Endothelial cell of umbilical vein (primary cell): ENCODE measurements at regions not wholly inside any gene's neighbourhood (a gene's known extent, or its start where the extent isn't known, plus 50 kb on each side); places are given as distances from the start of the nearest gene placed in this dataset.

Experiments
- BruUV-seq: library from RNA; stranded (reverse); fragments of 400-500 nt; replicated peaks from 2 replicates; lab custom pipeline; 2021; lab: Mats Ljungman, UMichigan
- CTCF ChIA-PET: fragments of 300-600, 350-600 bp; sonication (Branson Sonifier 250); formaldehyde crosslinking; loops from one replicate; lab custom pipeline; 2021; ENCODE audit warnings: antibody characterized with exemption, inconsistent platforms; lab: Charles Lee
- POLR2A ChIA-PET: fragments of 300-600, 350-600 bp; sonication (Branson Sonifier 250); formaldehyde crosslinking; loops from one replicate; lab custom pipeline; 2021; ENCODE audit warnings: antibody characterized with exemption, inconsistent platforms; lab: Charles Lee
- DNase-seq: peaks from one replicate; pipeline ENCODE4 v3.0.0-alpha.2; 2011; ENCODE audit warnings: low read depth, low spot score
- FAIRE-seq: peaks from 2 replicates; lab custom pipeline; 2011; peaks lifted over from hg19 to GRCh38; lab: Jason Lieb, UNC
- H2AFZ ChIP-seq: 2 replicates; pipeline ENCODE4 v1.6.0; 2012; ENCODE audit warnings: low read depth, low read length, control low read depth, inconsistent platforms
- H3K27ac ChIP-seq: 2 replicates; pipeline ENCODE4 v1.5.1; 2011; ENCODE audit warnings: low read depth, mild to moderate bottlenecking, control low read depth, low read length, moderate library complexity; ENCODE audit not compliant: insufficient read depth
- H3K27me3 ChIP-seq, 2 experiments: 2 replicates each; pipeline versions ENCODE4 v1.6.0 to v1.6.1; 2011; ENCODE audit warnings: low read length in 2 of 2, mixed read lengths in 1 of 2; ENCODE audit not compliant: control insufficient read depth in 2 of 2, insufficient read depth in 2 of 2
- H3K36me3 ChIP-seq, 2 experiments: 2 replicates in 1 of 2; 3 replicates in 1 of 2; pipeline ENCODE4 v1.5.1; 2011; ENCODE audit warnings: low read length in 2 of 2, mild to moderate bottlenecking in 1 of 2, moderate library complexity in 1 of 2; ENCODE audit not compliant: control insufficient read depth in 2 of 2, insufficient read depth in 2 of 2; ENCODE audit errors: extremely low read depth in 1 of 2
- H3K4me1 ChIP-seq: 3 replicates; pipeline ENCODE4 v1.5.1; 2011; ENCODE audit warnings: mild to moderate bottlenecking, low read length; ENCODE audit not compliant: control insufficient read depth, insufficient read depth; ENCODE audit errors: extremely low read depth
- H3K4me2 ChIP-seq: 2 replicates; pipeline ENCODE4 v1.6.1; 2011; ENCODE audit warnings: low read length, control low read depth, mixed read lengths; ENCODE audit not compliant: insufficient read depth
- H3K4me3 ChIP-seq, 3 experiments: fragments of 200-600 bp in 1 of 3; sonication (generic), shearing (Covaris generic) in 1 of 3; replicated peaks in 1 of 3; 2 replicates each; pipeline ENCODE4 v1.5.1; 2011 to 2016; ENCODE audit warnings: control low read depth in 3 of 3, low read length in 3 of 3, mild to moderate bottlenecking in 2 of 3, inconsistent platforms in 1 of 3, low read depth in 1 of 3, moderate library complexity in 1 of 3; ENCODE audit not compliant: insufficient read depth in 1 of 3
- H3K79me2 ChIP-seq: 2 replicates; pipeline ENCODE4 v1.6.0; 2012; ENCODE audit warnings: low read length, inconsistent platforms; ENCODE audit not compliant: control insufficient read depth, insufficient read depth
- H3K9ac ChIP-seq: replicated peaks from 2 replicates; pipeline ENCODE3; 2011; ENCODE audit warnings: low read length, control low read depth; ENCODE audit not compliant: insufficient read depth; ENCODE audit errors: extremely low read depth
- H3K9me1 ChIP-seq: replicated peaks from 3 replicates; pipeline ENCODE4 v1.6.0; 2011; ENCODE audit warnings: mild to moderate bottlenecking, low read length; ENCODE audit not compliant: control insufficient read depth, insufficient read depth; ENCODE audit errors: extremely low read depth
- H3K9me3 ChIP-seq: replicated peaks from 2 replicates; pipeline ENCODE4 v1.5.1; 2012; ENCODE audit warnings: low read length, inconsistent platforms; ENCODE audit not compliant: control insufficient read depth, insufficient read depth
- H4K20me1 ChIP-seq: replicated peaks from 2 replicates; pipeline ENCODE3; 2011; ENCODE audit warnings: mild to moderate bottlenecking, low read length; ENCODE audit not compliant: control insufficient read depth, insufficient read depth; ENCODE audit errors: extremely low read depth
- EZH2 ChIP-seq: IDR thresholded peaks from 2 replicates; pipeline ENCODE4 v1.6.1; 2012; ENCODE audit warnings: borderline replicate concordance, low read depth, mild to moderate bottlenecking, moderate library complexity, low read length, inconsistent platforms; ENCODE audit not compliant: severe bottlenecking
- FOS ChIP-seq: IDR thresholded peaks from 2 replicates; pipeline ENCODE4 v1.6.1; 2011; ENCODE audit warnings: mild to moderate bottlenecking, low read length, moderate library complexity, borderline replicate concordance; ENCODE audit not compliant: insufficient read depth
- GATA2 ChIP-seq: IDR thresholded peaks from 2 replicates; pipeline ENCODE4 v1.7.0; 2011; ENCODE audit warnings: low read depth, mild to moderate bottlenecking, moderate library complexity, mixed read lengths, low read length; ENCODE audit not compliant: insufficient read length, insufficient read depth
- JUN ChIP-seq: IDR thresholded peaks from 2 replicates; pipeline ENCODE4 v1.6.1; 2011; ENCODE audit warnings: borderline replicate concordance, low read depth; ENCODE audit not compliant: insufficient read length, insufficient read depth
- MYC ChIP-seq: IDR thresholded peaks from one replicate; pipeline ENCODE4 v1.6.1; 2011; ENCODE audit warnings: mild to moderate bottlenecking, low read depth, low read length
- POLR2A ChIP-seq: IDR thresholded peaks from 2 replicates; pipeline ENCODE4 v1.6.1; 2012; ENCODE audit warnings: low read depth, mild to moderate bottlenecking, control low read depth, low read length
- POLR2AphosphoS5 ChIP-seq: IDR thresholded peaks from 2 replicates; pipeline ENCODE4 v1.6.1; 2012; ENCODE audit warnings: low read depth, mild to moderate bottlenecking, control low read depth, low read length, moderate library complexity; ENCODE audit not compliant: insufficient read depth
- dilution Hi-C: fragments of 300-500 bp; cut with MboI; formaldehyde crosslinking; loops from one replicate; pipeline ENCODE4 v1.15.0; 2019; ENCODE audit warnings: low sequenced_read_pairs; ENCODE audit not compliant: extremely low pct_ligation_motif_present
- intact Hi-C: fragments of 100-400 bp; cut with micrococcal nuclease; formaldehyde crosslinking; loops from one replicate; pipeline ENCODE4 v1.10.0; 2022
- TF ChIP-seq, protein P1 (sequence below), 2 donors: IDR thresholded peaks; 1 replicate in 1 of 2; 2 replicates in 1 of 2; pipeline ENCODE4 v1.5.1; 2011; ENCODE audit warnings: low read length in 2 of 2, mild to moderate bottlenecking in 2 of 2, moderate library complexity in 2 of 2, control low read depth in 1 of 2, inconsistent platforms in 1 of 2, low read depth in 1 of 2; ENCODE audit not compliant: insufficient read depth in 1 of 2; ENCODE audit errors: extremely low read depth in 1 of 2
- TF ChIP-seq, protein P2 (sequence below): IDR thresholded peaks from 2 replicates; pipeline ENCODE4 v1.6.1; 2011; ENCODE audit not compliant: insufficient read depth, insufficient read length

DNA sequence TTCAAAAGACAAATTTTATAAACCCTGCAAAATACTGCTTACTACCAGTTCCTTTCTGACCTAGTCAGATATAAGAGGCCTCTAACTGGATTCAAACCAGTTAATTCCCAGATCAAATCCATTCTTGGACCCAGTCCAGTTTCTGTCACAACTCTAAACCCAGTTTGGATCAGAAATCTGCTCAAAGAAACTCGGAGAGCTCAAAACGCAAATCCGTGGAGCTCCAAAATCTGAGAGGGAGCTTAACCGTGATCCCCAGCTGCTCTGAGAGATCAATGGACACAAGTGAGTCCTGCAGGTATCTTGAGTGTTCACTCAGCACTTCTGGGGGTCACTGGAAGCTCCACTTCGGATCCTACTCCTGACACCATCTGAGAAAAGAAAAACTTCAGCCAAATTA, 348.1 kb upstream of the PTGER4 start:
- Histone ChIP-seq H4K20me1 (no peaks in the 10 kb centered on the region), H3K9me1 (no peaks in the 10 kb centered on the region), H3K9me3 (no peaks in the 10 kb centered on the region), H3K4me3 (no peak overlapping the region), H3K4me2 (no peak overlapping the region), H3K4me1 (peaks cover 20% of the 10 kb centered on the region), H3K27ac (no peak overlapping the region), H2AFZ (no peak overlapping the region), H3K36me3 (no peaks in the 10 kb centered on the region), H3K79me2 (no peaks in the 10 kb centered on the region), H3K27me3 (no peaks in the 10 kb centered on the region), H3K9ac (no peak overlapping the region)
- TF ChIP-seq FOS (no peak), EZH2 (no peak), POLR2AphosphoS5 (no peak), POLR2A (no peak), JUN (no peak), GATA2 (no peak), MYC (no peak)
- TF ChIP-seq, protein P1, sequence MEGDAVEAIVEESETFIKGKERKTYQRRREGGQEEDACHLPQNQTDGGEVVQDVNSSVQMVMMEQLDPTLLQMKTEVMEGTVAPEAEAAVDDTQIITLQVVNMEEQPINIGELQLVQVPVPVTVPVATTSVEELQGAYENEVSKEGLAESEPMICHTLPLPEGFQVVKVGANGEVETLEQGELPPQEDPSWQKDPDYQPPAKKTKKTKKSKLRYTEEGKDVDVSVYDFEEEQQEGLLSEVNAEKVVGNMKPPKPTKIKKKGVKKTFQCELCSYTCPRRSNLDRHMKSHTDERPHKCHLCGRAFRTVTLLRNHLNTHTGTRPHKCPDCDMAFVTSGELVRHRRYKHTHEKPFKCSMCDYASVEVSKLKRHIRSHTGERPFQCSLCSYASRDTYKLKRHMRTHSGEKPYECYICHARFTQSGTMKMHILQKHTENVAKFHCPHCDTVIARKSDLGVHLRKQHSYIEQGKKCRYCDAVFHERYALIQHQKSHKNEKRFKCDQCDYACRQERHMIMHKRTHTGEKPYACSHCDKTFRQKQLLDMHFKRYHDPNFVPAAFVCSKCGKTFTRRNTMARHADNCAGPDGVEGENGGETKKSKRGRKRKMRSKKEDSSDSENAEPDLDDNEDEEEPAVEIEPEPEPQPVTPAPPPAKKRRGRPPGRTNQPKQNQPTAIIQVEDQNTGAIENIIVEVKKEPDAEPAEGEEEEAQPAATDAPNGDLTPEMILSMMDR (IDR thresholded peaks at IDR 0.05; ENCODE audit: extremely low read depth in 1 of 2, insufficient read depth in 1 of 2, low read depth in 1 of 2, low read length in 2 of 2): no peak
- TF ChIP-seq, protein P2, sequence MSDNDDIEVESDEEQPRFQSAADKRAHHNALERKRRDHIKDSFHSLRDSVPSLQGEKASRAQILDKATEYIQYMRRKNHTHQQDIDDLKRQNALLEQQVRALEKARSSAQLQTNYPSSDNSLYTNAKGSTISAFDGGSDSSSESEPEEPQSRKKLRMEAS: no peak
- intact Hi-C loops (loop anchor here (2.0 to 5.0 kb wide), 6 partner anchors 53 to 403 kb away; no protein-coding TSS in a partner anchor), dilution Hi-C loops (no loop called here)
- DNase-seq: no peak
- no TSS peak for BruUV-seq
- ChIA-PET POLR2A (no interaction called here), CTCF (no interaction called here)
- FAIRE-seq: no peak
